ENCODE measurements at regions not wholly inside any gene's neighbourhood (a gene's known extent, or its start where the extent isn't known, plus 50 kb on each side); places are given as distances from the start of the nearest gene placed in this dataset.

DNA sequence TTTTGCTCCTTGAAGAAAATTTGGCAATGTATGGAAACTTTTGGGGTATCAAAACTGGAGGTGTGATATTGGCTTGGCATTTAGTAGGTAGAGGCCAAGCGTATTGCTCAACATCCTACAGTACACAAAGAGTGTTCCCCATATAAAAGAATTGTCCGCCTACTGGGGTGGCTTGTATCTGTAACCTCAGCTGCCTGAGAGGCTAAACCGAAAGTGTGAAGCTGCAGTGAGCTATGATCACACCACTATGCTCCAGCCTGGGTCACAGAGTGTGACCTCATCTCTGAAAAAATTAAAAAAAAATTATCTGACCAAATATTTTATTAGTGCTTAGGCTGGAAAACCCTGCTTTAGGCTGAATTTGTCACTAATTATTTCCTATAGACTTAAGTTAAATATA lies 483.9 kb downstream of the PYDC2 start:
- Mint-ChIP-seq H3K27me3 (no peaks in the 10 kb centered on the region), H3K27ac (no peak overlapping the region), H3K4me1 (ENCODE audit: low read depth) (no peaks in the 10 kb centered on the region), H3K9me3 (ENCODE audit: low read depth) (no peaks in the 10 kb centered on the region), H3K4me3 (ENCODE audit: low read depth) (no peak overlapping the region), H3K36me3 (ENCODE audit: insufficient read depth) (no peaks in the 10 kb centered on the region)
- DNase-seq (ENCODE audit: low spot score, unreplicated experiment) = no peak
- TF ChIP-seq, protein P1, sequence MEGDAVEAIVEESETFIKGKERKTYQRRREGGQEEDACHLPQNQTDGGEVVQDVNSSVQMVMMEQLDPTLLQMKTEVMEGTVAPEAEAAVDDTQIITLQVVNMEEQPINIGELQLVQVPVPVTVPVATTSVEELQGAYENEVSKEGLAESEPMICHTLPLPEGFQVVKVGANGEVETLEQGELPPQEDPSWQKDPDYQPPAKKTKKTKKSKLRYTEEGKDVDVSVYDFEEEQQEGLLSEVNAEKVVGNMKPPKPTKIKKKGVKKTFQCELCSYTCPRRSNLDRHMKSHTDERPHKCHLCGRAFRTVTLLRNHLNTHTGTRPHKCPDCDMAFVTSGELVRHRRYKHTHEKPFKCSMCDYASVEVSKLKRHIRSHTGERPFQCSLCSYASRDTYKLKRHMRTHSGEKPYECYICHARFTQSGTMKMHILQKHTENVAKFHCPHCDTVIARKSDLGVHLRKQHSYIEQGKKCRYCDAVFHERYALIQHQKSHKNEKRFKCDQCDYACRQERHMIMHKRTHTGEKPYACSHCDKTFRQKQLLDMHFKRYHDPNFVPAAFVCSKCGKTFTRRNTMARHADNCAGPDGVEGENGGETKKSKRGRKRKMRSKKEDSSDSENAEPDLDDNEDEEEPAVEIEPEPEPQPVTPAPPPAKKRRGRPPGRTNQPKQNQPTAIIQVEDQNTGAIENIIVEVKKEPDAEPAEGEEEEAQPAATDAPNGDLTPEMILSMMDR (IDR thresholded peaks at IDR 0.05; ENCODE audit: unreplicated experiment) = no peak

DNA sequence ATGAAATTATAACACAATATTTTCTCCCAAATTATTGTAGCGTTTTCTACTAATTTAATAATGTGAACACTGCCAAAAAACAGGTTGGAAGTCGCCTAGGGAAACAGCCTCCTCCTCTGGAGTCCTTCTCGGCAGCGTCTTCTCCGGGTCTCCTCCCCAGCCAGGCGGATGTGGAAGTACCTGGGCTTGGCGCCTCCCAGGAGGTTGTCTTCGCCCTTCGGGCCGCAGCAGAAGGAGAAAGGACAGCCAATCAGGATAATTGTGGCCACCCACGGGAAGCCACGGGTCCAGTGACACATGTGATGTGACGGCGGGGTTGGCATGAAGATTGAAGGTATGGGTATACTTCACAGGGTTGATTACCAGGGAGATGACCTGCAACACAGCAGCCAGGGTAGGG lies 491.2 kb downstream of the PYDC2 start:
- Mint-ChIP-seq H3K36me3 (ENCODE audit: insufficient read depth) (no peaks in the 10 kb centered on the region), H3K9me3 (ENCODE audit: low read depth) (no peaks in the 10 kb centered on the region), H3K27me3 (no peaks in the 10 kb centered on the region), H3K27ac (no peak overlapping the region), H3K4me1 (ENCODE audit: low read depth) (no peaks in the 10 kb centered on the region), H3K4me3 (ENCODE audit: low read depth) (no peak overlapping the region)
- no peak for DNase-seq (ENCODE audit: low spot score, unreplicated experiment)
- TF ChIP-seq, protein P1 (IDR thresholded peaks at IDR 0.05; ENCODE audit: unreplicated experiment) = no peak

DNA sequence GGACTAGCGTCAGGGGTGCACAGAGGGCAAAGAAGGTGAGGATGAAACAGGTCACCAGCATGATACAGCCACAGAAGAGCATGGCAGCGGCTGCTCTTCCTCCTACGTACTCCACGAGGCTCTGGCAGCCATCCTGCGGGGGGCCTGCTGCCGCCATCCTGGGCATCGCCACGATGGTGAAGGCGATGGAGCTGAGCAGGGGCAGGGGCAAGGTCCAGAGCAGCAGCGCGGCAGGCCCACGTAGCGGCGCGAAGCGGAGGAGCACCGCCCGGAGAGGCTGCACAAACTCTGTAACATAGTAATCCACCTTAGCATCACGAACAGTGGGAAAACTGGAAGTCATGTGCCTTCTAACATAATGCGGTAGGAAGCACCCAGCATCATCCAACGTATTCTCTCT lies 491.6 kb downstream of the PYDC2 start:
- Mint-ChIP-seq H3K9me3 (ENCODE audit: low read depth) (no peaks in the 10 kb centered on the region), H3K4me1 (ENCODE audit: low read depth) (no peaks in the 10 kb centered on the region), H3K27ac (no peak overlapping the region), H3K36me3 (ENCODE audit: insufficient read depth) (no peaks in the 10 kb centered on the region), H3K27me3 (no peaks in the 10 kb centered on the region), H3K4me3 (ENCODE audit: low read depth) (no peak overlapping the region)
- no peak for DNase-seq (ENCODE audit: low spot score, unreplicated experiment)
- TF ChIP-seq, protein P1 (IDR thresholded peaks at IDR 0.05; ENCODE audit: unreplicated experiment) = no peak

DNA sequence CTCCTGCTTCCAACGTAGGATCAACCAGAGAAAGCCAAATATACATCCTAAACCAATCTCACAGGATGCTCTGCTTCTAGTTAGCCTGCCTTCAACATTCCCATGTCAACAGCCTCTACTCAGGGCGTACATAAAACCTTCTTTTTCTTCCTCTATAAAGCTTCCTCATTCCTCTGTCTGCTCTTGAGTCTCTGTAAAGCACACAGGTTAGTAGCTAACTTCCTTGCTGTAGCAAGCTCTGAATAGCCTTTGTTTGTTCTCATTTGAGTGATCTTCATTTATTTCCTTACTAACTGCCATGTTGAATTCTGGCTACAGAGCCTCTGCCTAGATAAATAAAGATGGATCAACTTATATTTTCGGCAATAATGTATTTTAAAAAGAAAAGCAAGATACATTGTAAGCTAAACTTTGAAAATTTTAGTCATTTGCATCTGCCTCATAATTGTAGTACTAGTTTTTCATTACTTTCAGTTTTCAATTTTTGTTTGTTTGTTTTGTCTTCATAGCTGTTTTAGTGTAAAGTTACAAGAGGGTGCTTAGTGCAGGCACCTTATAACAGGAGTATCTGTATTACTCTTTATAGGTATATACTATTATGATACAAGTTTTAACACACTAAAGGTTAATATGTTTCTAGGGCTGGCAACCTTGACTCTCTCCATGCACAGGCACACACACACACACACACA lies 498.2 kb downstream of the PYDC2 start:
- H3K27me3 Mint-ChIP-seq = no peaks in the 10 kb centered on the region
- no peak overlapping the region for H3K4me3 Mint-ChIP-seq (ENCODE audit: low read depth)
- H3K36me3 Mint-ChIP-seq (ENCODE audit: insufficient read depth) = no peaks in the 10 kb centered on the region
- TF ChIP-seq, protein P1 (IDR thresholded peaks at IDR 0.05; ENCODE audit: unreplicated experiment) = no peak
- no peak overlapping the region for H3K27ac Mint-ChIP-seq
- no peak for DNase-seq (ENCODE audit: low spot score, unreplicated experiment)
- H3K4me1 Mint-ChIP-seq (ENCODE audit: low read depth) = peaks cover 8% of the 10 kb centered on the region
- no peaks in the 10 kb centered on the region for H3K9me3 Mint-ChIP-seq (ENCODE audit: low read depth)

DNA sequence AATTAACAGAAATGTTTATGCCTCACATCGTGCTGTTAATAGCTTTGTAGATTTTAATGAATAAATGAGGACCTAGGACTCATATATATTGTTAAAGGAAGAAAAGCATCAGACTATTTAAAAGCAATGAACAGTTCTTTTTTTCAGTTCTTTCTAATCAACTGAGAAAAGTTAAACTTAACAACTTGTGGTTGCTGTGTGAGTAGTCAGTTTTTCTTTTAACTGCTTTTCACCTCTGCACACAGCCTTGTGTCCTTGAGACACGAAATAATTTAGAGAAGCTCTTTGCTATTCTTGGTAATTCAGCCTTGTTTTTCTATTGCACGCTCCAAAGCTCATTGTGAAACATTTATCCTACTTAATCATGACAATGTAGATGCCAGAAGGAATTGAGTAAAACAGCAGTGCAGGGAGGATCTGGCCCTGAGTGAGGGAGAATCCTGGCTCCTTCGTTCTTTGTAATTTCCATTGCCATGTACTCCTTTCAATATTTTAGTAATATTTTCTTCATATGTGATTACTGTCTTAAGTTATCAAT lies 499.0 kb downstream of the PYDC2 start:
- Mint-ChIP-seq H3K9me3 (ENCODE audit: low read depth) (no peaks in the 10 kb centered on the region), H3K4me1 (ENCODE audit: low read depth) (peaks cover 8% of the 10 kb centered on the region), H3K27me3 (no peaks in the 10 kb centered on the region), H3K36me3 (ENCODE audit: insufficient read depth) (no peaks in the 10 kb centered on the region), H3K27ac (no peak overlapping the region), H3K4me3 (ENCODE audit: low read depth) (no peak overlapping the region)
- no peak for DNase-seq (ENCODE audit: low spot score, unreplicated experiment)
- TF ChIP-seq, protein P1 (IDR thresholded peaks at IDR 0.05; ENCODE audit: unreplicated experiment) = no peak
